ENCODE measurements at regions not wholly inside any gene's neighbourhood (a gene's known extent, or its start where the extent isn't known, plus 50 kb on each side); places are given as distances from the start of the nearest gene placed in this dataset.

DNA sequence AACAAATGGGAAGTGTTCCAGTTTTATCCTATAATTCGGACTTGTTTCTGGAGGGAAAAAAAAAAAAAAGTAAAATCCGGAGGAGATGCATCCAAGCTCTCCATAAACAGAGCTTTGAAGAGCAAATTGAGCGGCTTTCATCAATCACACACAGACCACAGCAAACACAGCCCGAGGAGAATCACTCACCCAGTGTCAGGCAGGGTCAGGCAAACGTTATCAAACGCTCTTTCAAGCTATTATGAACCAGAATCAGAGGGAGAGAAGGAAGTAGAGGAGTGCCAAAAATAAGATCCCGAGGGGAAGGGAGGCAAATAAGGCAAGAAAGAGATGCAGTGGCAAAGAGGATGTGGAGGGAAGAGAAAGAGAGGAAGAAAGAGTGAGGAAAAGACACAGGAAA lies 188.3 kb upstream of the CAMK1G start:
- TF ChIP-seq, protein P1, sequence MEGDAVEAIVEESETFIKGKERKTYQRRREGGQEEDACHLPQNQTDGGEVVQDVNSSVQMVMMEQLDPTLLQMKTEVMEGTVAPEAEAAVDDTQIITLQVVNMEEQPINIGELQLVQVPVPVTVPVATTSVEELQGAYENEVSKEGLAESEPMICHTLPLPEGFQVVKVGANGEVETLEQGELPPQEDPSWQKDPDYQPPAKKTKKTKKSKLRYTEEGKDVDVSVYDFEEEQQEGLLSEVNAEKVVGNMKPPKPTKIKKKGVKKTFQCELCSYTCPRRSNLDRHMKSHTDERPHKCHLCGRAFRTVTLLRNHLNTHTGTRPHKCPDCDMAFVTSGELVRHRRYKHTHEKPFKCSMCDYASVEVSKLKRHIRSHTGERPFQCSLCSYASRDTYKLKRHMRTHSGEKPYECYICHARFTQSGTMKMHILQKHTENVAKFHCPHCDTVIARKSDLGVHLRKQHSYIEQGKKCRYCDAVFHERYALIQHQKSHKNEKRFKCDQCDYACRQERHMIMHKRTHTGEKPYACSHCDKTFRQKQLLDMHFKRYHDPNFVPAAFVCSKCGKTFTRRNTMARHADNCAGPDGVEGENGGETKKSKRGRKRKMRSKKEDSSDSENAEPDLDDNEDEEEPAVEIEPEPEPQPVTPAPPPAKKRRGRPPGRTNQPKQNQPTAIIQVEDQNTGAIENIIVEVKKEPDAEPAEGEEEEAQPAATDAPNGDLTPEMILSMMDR (IDR thresholded peaks at IDR 0.05), result no peak
- TF ChIP-seq POLR2A (IDR thresholded peaks at IDR 0.05), result no peak

Measured in lower leg skin (tissue), 3 donors.